ENCODE measurements at regions not wholly inside any gene's neighbourhood (a gene's known extent, or its start where the extent isn't known, plus 50 kb on each side); places are given as distances from the start of the nearest gene placed in this dataset.

DNA sequence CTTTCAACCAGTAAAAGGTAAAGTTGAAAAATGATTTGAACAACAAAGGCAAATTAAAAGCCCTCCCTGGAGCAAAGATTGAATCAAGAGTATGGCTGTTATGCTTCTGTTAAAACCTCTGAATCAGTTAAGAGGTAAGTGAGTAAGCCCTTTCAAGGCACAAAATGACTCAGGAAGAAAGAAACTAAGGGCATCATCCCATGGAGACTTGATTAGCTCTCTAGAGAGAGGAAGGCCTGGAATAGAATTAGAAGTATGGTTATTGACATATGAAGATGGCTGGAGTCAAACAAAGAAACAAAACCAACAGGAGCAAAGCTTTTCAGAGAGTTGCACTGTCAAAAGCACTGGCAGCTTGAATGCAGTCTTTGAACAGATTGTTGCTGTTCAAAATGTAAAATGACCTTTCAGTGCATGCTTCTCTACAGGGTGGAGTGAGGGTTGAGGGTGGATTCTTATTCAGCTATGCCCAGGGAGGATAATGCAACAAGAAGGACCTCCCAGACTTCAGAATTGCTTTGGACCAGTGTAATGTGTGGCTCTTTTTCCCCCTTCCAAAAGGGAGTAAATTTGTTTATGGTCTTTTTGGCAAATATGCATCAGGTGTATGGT lies 365.5 kb downstream of the GBA3 start:
- H3K36me3 ChIP-seq (ENCODE audit: control insufficient read depth in 4 of 4, insufficient read depth in 3 of 4, low read depth in 1 of 4, low read length in 3 of 4), result no peaks in the 10 kb centered on the region
- no peak overlapping the region for H3K4me3 ChIP-seq (ENCODE audit: low read depth in 1 of 3, low read length in 3 of 3)
- no peaks in the 10 kb centered on the region for H3K9me3 ChIP-seq (ENCODE audit: control insufficient read depth in 4 of 4, low read length in 3 of 4)
- TF ChIP-seq, protein P1, sequence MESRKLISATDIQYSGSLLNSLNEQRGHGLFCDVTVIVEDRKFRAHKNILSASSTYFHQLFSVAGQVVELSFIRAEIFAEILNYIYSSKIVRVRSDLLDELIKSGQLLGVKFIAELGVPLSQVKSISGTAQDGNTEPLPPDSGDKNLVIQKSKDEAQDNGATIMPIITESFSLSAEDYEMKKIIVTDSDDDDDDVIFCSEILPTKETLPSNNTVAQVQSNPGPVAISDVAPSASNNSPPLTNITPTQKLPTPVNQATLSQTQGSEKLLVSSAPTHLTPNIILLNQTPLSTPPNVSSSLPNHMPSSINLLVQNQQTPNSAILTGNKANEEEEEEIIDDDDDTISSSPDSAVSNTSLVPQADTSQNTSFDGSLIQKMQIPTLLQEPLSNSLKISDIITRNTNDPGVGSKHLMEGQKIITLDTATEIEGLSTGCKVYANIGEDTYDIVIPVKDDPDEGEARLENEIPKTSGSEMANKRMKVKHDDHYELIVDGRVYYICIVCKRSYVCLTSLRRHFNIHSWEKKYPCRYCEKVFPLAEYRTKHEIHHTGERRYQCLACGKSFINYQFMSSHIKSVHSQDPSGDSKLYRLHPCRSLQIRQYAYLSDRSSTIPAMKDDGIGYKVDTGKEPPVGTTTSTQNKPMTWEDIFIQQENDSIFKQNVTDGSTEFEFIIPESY (IDR thresholded peaks at IDR 0.05), result no peak
- TF ChIP-seq, protein P2, sequence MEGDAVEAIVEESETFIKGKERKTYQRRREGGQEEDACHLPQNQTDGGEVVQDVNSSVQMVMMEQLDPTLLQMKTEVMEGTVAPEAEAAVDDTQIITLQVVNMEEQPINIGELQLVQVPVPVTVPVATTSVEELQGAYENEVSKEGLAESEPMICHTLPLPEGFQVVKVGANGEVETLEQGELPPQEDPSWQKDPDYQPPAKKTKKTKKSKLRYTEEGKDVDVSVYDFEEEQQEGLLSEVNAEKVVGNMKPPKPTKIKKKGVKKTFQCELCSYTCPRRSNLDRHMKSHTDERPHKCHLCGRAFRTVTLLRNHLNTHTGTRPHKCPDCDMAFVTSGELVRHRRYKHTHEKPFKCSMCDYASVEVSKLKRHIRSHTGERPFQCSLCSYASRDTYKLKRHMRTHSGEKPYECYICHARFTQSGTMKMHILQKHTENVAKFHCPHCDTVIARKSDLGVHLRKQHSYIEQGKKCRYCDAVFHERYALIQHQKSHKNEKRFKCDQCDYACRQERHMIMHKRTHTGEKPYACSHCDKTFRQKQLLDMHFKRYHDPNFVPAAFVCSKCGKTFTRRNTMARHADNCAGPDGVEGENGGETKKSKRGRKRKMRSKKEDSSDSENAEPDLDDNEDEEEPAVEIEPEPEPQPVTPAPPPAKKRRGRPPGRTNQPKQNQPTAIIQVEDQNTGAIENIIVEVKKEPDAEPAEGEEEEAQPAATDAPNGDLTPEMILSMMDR (IDR thresholded peaks at IDR 0.05; ENCODE audit: low read depth, low read length, missing input control), result no peak
- TF ChIP-seq YY1 (IDR thresholded peaks at IDR 0.05), result no peak
- no peak overlapping the region for H3K27ac ChIP-seq (ENCODE audit: low read depth in 1 of 2, low read length in 2 of 2)
- no peak for DNase-seq (ENCODE audit: low spot score)
- no peaks in the 10 kb centered on the region for H3K27me3 ChIP-seq (ENCODE audit: control insufficient read depth in 4 of 4, insufficient read depth in 4 of 4, low read length in 3 of 4)
- H3K9ac ChIP-seq (ENCODE audit: low read depth in 1 of 2, low read length in 2 of 2), result no peak overlapping the region
- no peaks in the 10 kb centered on the region for H3K4me1 ChIP-seq (ENCODE audit: control insufficient read depth in 4 of 4, insufficient read depth in 4 of 4, low read length in 3 of 4)

GRCh38 chr4:23041501-23041900 lies 348.8 kb downstream of the GBA3 start:
- no peak overlapping the region for H3K27ac ChIP-seq (ENCODE audit: low read depth in 1 of 2, low read length in 2 of 2)
- H3K4me3 ChIP-seq (ENCODE audit: low read depth in 1 of 3, low read length in 3 of 3), result no peak overlapping the region
- H3K36me3 ChIP-seq (ENCODE audit: control insufficient read depth in 4 of 4, insufficient read depth in 3 of 4, low read depth in 1 of 4, low read length in 3 of 4), result no peaks in the 10 kb centered on the region
- TF ChIP-seq, protein P3, sequence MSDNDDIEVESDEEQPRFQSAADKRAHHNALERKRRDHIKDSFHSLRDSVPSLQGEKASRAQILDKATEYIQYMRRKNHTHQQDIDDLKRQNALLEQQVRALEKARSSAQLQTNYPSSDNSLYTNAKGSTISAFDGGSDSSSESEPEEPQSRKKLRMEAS (IDR thresholded peaks at IDR 0.05), result no peak
- TF ChIP-seq, protein P1 (IDR thresholded peaks at IDR 0.05), result no peak
- TF ChIP-seq FOXA2 (IDR thresholded peaks at IDR 0.05) (no peak), JUND (IDR thresholded peaks at IDR 0.05) (no peak), HNF4G (IDR thresholded peaks at IDR 0.05) (no peak), GABPA (IDR thresholded peaks at IDR 0.05 in 1 of 2, conservative IDR thresholded peaks at IDR 0.05 in 1 of 2) (no peak), RXRA (IDR thresholded peaks at IDR 0.05) (no peak), NR2F2 (IDR thresholded peaks at IDR 0.05) (no peak), YY1 (IDR thresholded peaks at IDR 0.05) (no peak), FOXA1 (IDR thresholded peaks at IDR 0.05) (no peak), HNF4A (conservative IDR thresholded peaks at IDR 0.05) (no peak)
- TF ChIP-seq, protein P2 (IDR thresholded peaks at IDR 0.05; ENCODE audit: low read depth, low read length, missing input control), result no peak
- no peak overlapping the region for H3K9ac ChIP-seq (ENCODE audit: low read depth in 1 of 2, low read length in 2 of 2)
- no peaks in the 10 kb centered on the region for H3K27me3 ChIP-seq (ENCODE audit: control insufficient read depth in 4 of 4, insufficient read depth in 4 of 4, low read length in 3 of 4)
- no peaks in the 10 kb centered on the region for H3K4me1 ChIP-seq (ENCODE audit: control insufficient read depth in 4 of 4, insufficient read depth in 4 of 4, low read length in 3 of 4)
- no peak for DNase-seq (ENCODE audit: low spot score)
- H3K9me3 ChIP-seq (ENCODE audit: control insufficient read depth in 4 of 4, low read length in 3 of 4), result no peaks in the 10 kb centered on the region
